ENCODE measurements at regions not wholly inside any gene's neighbourhood (a gene's known extent, or its start where the extent isn't known, plus 50 kb on each side); places are given as distances from the start of the nearest gene placed in this dataset.
"Not testable (repeated sequence)": the region's sequence is repeated elsewhere in the genome, so short reads cannot be mapped to it uniquely, and the experiment has no call there.

DNA sequence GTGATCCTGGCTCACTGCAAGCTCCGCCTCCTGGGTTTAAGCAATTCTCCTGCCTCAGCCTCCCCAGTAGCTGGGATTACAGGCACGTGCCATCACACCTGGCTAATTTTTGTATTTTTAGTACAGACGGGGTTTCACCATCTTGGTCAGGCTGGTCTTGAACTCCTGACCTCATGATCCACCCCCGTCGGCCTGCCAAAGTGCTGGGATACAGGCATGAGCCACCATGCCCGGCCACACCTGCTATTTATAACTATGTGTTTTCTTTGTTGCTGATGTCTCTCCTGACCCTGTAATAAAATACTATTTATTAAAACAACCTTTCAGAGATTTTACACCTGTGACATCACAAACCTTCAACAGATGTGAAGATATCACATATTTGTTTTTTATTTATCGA lies 736.5 kb upstream of the PCDH15 start:
- TF ChIP-seq POLR2AphosphoS5 (IDR thresholded peaks at IDR 0.05); POLR2A (IDR thresholded peaks at IDR 0.05); EP300 (IDR thresholded peaks at IDR 0.05; ENCODE audit: low read depth): not testable (repeated sequence)
- TF ChIP-seq, protein P1, sequence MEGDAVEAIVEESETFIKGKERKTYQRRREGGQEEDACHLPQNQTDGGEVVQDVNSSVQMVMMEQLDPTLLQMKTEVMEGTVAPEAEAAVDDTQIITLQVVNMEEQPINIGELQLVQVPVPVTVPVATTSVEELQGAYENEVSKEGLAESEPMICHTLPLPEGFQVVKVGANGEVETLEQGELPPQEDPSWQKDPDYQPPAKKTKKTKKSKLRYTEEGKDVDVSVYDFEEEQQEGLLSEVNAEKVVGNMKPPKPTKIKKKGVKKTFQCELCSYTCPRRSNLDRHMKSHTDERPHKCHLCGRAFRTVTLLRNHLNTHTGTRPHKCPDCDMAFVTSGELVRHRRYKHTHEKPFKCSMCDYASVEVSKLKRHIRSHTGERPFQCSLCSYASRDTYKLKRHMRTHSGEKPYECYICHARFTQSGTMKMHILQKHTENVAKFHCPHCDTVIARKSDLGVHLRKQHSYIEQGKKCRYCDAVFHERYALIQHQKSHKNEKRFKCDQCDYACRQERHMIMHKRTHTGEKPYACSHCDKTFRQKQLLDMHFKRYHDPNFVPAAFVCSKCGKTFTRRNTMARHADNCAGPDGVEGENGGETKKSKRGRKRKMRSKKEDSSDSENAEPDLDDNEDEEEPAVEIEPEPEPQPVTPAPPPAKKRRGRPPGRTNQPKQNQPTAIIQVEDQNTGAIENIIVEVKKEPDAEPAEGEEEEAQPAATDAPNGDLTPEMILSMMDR (IDR thresholded peaks at IDR 0.05), result not testable (repeated sequence)
